ENCODE measurements at regions not wholly inside any gene's neighbourhood (a gene's known extent, or its start where the extent isn't known, plus 50 kb on each side); places are given as distances from the start of the nearest gene placed in this dataset.

DNA sequence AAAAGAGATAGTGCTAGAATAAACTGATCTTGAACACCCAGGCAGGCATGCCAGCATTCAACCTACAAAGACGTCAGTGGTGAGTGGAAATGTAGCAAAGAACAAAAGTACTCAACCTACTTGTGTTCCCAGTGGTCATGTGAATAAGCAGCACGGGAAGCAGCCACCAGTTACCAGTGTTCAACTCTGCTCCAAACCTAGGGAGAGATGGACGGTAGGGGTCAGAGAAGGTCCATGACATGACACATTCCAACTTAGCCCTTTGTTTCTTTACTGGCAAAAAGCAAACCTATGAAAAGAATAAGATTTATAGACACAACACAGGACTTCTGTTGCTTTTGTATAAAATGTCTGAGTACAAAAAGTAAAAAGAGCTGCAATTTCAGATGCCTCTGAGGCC lies 511.4 kb downstream of the XPNPEP1 start:
- intact Hi-C loops (cut with micrococcal nuclease) (no loop called here), dilution Hi-C loops (cut with HindIII; ENCODE audit: low sequenced_read_pairs, unreplicated experiment) (no loop called here), in situ Hi-C loops (cut with MboI; ENCODE audit: low sequenced_read_pairs) (no loop called here)
- ATAC-seq (ENCODE audit: low read depth) (no peak), DNase-seq (no peak)
- Histone ChIP-seq H2AFZ (replicated peaks; ENCODE audit: low read length, poor library complexity) (no peak overlapping the region), H2AK5ac (ENCODE audit: low read depth, low read length) (no peak overlapping the region), H4K91ac (ENCODE audit: insufficient read depth, low read depth, low read length) (no peak overlapping the region), H3K9me1 (ENCODE audit: insufficient read depth, low read length) (no peaks in the 10 kb centered on the region), H3K9ac (ENCODE audit: low read depth, low read length) (no peak overlapping the region), H3K79me1 (ENCODE audit: low read depth in 1 of 2, low read length in 2 of 2) (no peaks in the 10 kb centered on the region), H4K5ac (ENCODE audit: low read depth, low read length) (no peak overlapping the region), H3K4me1 (ENCODE audit: control insufficient read depth, insufficient read depth, low read length) (no peaks in the 10 kb centered on the region), H2BK120ac (ENCODE audit: low read depth, low read length) (no peak overlapping the region), H4K20me1 (ENCODE audit: insufficient read depth, low read length) (no peaks in the 10 kb centered on the region), H2BK5ac (ENCODE audit: low read depth, low read length, poor library complexity, severe bottlenecking) (no peak overlapping the region), H3K27me3 (ENCODE audit: control insufficient read depth, insufficient read depth, low read length) (no peaks in the 10 kb centered on the region), H3K27ac (ENCODE audit: insufficient read depth, low read length) (no peak overlapping the region), H3K14ac (replicated peaks; ENCODE audit: low read depth, low read length) (no peak overlapping the region), H3K36me3 (ENCODE audit: control insufficient read depth, insufficient read depth, low read length) (no peaks in the 10 kb centered on the region), H4K8ac (ENCODE audit: low read depth in 2 of 2, low read length in 2 of 2) (no peak overlapping the region), H2AK9ac (replicated peaks; ENCODE audit: low read depth, low read length, poor library complexity) (no peak overlapping the region), H3K4ac (ENCODE audit: low read depth, low read length) (no peak overlapping the region), H3K18ac (ENCODE audit: low read depth, low read length) (no peak overlapping the region), H3K4me3 (ENCODE audit: insufficient read depth, low read depth, low read length) (no peak overlapping the region), H3K56ac (ENCODE audit: extremely low read depth, insufficient read depth, low read length) (no peak overlapping the region), H2BK15ac (ENCODE audit: low read depth, low read length) (no peak overlapping the region), H2BK20ac (ENCODE audit: low read depth, low read length) (no peak overlapping the region), H3K23ac (ENCODE audit: low read depth, low read length) (no peak overlapping the region), H3K4me2 (ENCODE audit: low read depth, low read length) (no peak overlapping the region), H3K9me3 (ENCODE audit: control insufficient read depth, insufficient read depth, low read length) (no peaks in the 10 kb centered on the region)
- BruUV-seq (replicated peaks), result no TSS peak
- POLR2A ChIA-PET (ENCODE audit: unreplicated experiment), result no interaction called here
- CTCF ChIA-PET, result no interaction called here
- WGBS, 2 experiments (ENCODE audit: extremely low coverage in 2 of 2, insufficient read length in 1 of 2), result no CpG with 5 or more reads among the region's 3 CpGs
- TF ChIP-seq RFX5 (IDR thresholded peaks at IDR 0.05; ENCODE audit: low read depth, low read length), result no peak
- TF ChIP-seq, protein P1, sequence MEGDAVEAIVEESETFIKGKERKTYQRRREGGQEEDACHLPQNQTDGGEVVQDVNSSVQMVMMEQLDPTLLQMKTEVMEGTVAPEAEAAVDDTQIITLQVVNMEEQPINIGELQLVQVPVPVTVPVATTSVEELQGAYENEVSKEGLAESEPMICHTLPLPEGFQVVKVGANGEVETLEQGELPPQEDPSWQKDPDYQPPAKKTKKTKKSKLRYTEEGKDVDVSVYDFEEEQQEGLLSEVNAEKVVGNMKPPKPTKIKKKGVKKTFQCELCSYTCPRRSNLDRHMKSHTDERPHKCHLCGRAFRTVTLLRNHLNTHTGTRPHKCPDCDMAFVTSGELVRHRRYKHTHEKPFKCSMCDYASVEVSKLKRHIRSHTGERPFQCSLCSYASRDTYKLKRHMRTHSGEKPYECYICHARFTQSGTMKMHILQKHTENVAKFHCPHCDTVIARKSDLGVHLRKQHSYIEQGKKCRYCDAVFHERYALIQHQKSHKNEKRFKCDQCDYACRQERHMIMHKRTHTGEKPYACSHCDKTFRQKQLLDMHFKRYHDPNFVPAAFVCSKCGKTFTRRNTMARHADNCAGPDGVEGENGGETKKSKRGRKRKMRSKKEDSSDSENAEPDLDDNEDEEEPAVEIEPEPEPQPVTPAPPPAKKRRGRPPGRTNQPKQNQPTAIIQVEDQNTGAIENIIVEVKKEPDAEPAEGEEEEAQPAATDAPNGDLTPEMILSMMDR (conservative IDR thresholded peaks at IDR 0.05; ENCODE audit: low read depth, low read length), result 0 out of 2 replicates have a peak, but pooled peaks have one; percentile 1
- TF ChIP-seq RCOR1 (IDR thresholded peaks at IDR 0.05; ENCODE audit: insufficient replicate concordance, low read length), result no peak

All from IMR-90 (cell line).